Right atrium auricular region (tissue), 2 donors: ENCODE measurements at regions not wholly inside any gene's neighbourhood (a gene's known extent, or its start where the extent isn't known, plus 50 kb on each side); places are given as distances from the start of the nearest gene placed in this dataset.
"Not testable (repeated sequence)": the region's sequence is repeated elsewhere in the genome, so short reads cannot be mapped to it uniquely, and the experiment has no call there.

Source experiments
- DNase-seq: peaks from one replicate; pipeline ENCODE4 v3.0.0-alpha.2; 2019; ENCODE audit warnings: low spot score
- H3K27ac ChIP-seq, 2 donors: fragments of 200-600 bp; sonication (generic); 1 replicate in 1 of 2; 2 replicates in 1 of 2; pipeline ENCODE4 v1.5.1; 2016 to 2019
- H3K27me3 ChIP-seq, 2 donors: fragments of 200-600 bp; sonication (generic); one replicate each; pipeline versions ENCODE4 v1.5.1 to v1.6.0; 2017 to 2019
- H3K36me3 ChIP-seq: fragments of 200-600 bp; sonication (generic); one replicate; pipeline ENCODE4 v1.5.1; 2016
- H3K4me1 ChIP-seq, 2 donors: fragments of 200-600 bp; sonication (generic); one replicate each; pipeline versions ENCODE4 v1.5.1 to v1.6.0; 2017 to 2019
- H3K4me3 ChIP-seq, 2 donors: fragments of 200-600 bp; sonication (generic); 1 replicate in 1 of 2; 2 replicates in 1 of 2; pipeline ENCODE4 v1.5.1; 2017 to 2019; ENCODE audit warnings: mild to moderate bottlenecking in 1 of 2, moderate library complexity in 1 of 2
- H3K9me3 ChIP-seq, 2 donors: fragments of 200-600 bp; sonication (generic); one replicate each; pipeline ENCODE4 v1.5.1; 2019
- CTCF ChIP-seq, 2 donors: fragments of 200-600 bp; sonication (generic); IDR thresholded peaks; one replicate each; pipeline ENCODE4 v1.5.1; 2019; ENCODE audit warnings: antibody characterized with exemption in 2 of 2

- Histone ChIP-seq H3K27ac (no peak overlapping the region), H3K27me3 (no peaks in the 10 kb centered on the region), H3K4me3 (peak overlapping the region in 1 of 2 donors; percentile 37), H3K9me3 (peaks cover 0 to 10% of the 10 kb centered on the region in 2 donors), H3K4me1 (peaks cover 0 to 14% of the 10 kb centered on the region in 2 donors), H3K36me3 (no peaks in the 10 kb centered on the region)
- no peak for DNase-seq
- TF ChIP-seq CTCF (IDR thresholded peaks at IDR 0.05) = no peak
Observed at GRCh38 chr7:152522571-152523067, 86.8 kb upstream of the KMT2C start.

GRCh38 chr7:152521420-152522337 is 85.9 kb upstream of the KMT2C start:
- TF ChIP-seq CTCF (IDR thresholded peaks at IDR 0.05) = no peak
- Histone ChIP-seq H3K4me1 (peaks cover 0 to 14% of the 10 kb centered on the region in 2 donors), H3K36me3 (no peaks in the 10 kb centered on the region), H3K9me3 (peaks cover 0 to 10% of the 10 kb centered on the region in 2 donors), H3K4me3 (no peak overlapping the region), H3K27me3 (no peaks in the 10 kb centered on the region), H3K27ac (no peak overlapping the region)
- no peak for DNase-seq

- Histone ChIP-seq H3K27me3 (no peaks in the 10 kb centered on the region), H3K4me3 (no peak overlapping the region), H3K4me1 (peaks cover 0 to 14% of the 10 kb centered on the region in 2 donors), H3K27ac (no peak overlapping the region), H3K36me3 (no peaks in the 10 kb centered on the region), H3K9me3 (peaks cover 0 to 10% of the 10 kb centered on the region in 2 donors)
- no peak for TF ChIP-seq CTCF (IDR thresholded peaks at IDR 0.05)
- DNase-seq = no peak
Observed at GRCh38 chr7:152520861-152521302, 85.1 kb upstream of the KMT2C start.

GRCh38 chr7:152519290-152519689 is 83.5 kb upstream of the KMT2C start:
- Histone ChIP-seq H3K4me3 (no peak overlapping the region), H3K27me3 (no peaks in the 10 kb centered on the region), H3K27ac (no peak overlapping the region), H3K9me3 (peaks cover 0 to 10% of the 10 kb centered on the region in 2 donors), H3K4me1 (peaks cover 0 to 14% of the 10 kb centered on the region in 2 donors), H3K36me3 (no peaks in the 10 kb centered on the region)
- no peak for DNase-seq
- no peak for TF ChIP-seq CTCF (IDR thresholded peaks at IDR 0.05)

- H3K27me3 ChIP-seq = no peaks in the 10 kb centered on the region
- TF ChIP-seq CTCF (IDR thresholded peaks at IDR 0.05) = no peak
- DNase-seq = no peak
- H3K4me1 ChIP-seq = no peaks in the 10 kb centered on the region
- peaks cover 0 to 10% of the 10 kb centered on the region in 2 donors for H3K9me3 ChIP-seq
- no peak overlapping the region for H3K27ac ChIP-seq
- H3K4me3 ChIP-seq = no peak overlapping the region
- H3K36me3 ChIP-seq = no peaks in the 10 kb centered on the region
Observed at GRCh38 chr7:152516216-152516615, 80.4 kb upstream of the KMT2C start.

- H3K27me3 ChIP-seq, H3K4me3 ChIP-seq, DNase-seq, H3K36me3 ChIP-seq, H3K4me1 ChIP-seq, H3K27ac ChIP-seq: not testable (repeated sequence)
- H3K9me3 ChIP-seq = peaks cover 0 to 10% of the 10 kb centered on the region in 2 donors
Observed at GRCh38 chr7:152515266-152515950, 79.6 kb upstream of the KMT2C start.
